Panc1 (cell line): ENCODE measurements at regions not wholly inside any gene's neighbourhood (a gene's known extent, or its start where the extent isn't known, plus 50 kb on each side); places are given as distances from the start of the nearest gene placed in this dataset.

ENCODE experiments used
- ATAC-seq: fragments of 200-7000 bp; cut with Tn5 transposase; 2 replicates; pipeline ENCODE4 v1.9.1; 2020; ENCODE audit warnings: mild to moderate bottlenecking, moderate library complexity
- BruUV-seq: library from RNA; stranded (reverse); fragments of 400-500 nt; replicated peaks from 2 replicates; lab custom pipeline; 2021; lab: Mats Ljungman, UMichigan
- CTCF ChIA-PET: fragments of 300-600 bp; sonication (Branson Sonifier 250); formaldehyde crosslinking; loops from one replicate; lab custom pipeline; 2022; ENCODE audit warnings: antibody characterized with exemption; lab: Charles Lee
- POLR2A ChIA-PET: fragments of 300-600 bp; sonication (Branson Sonifier 250); formaldehyde crosslinking; loops from one replicate; lab custom pipeline; 2022; ENCODE audit warnings: antibody characterized with exemption; lab: Charles Lee
- DNase-seq: peaks from one replicate; pipeline ENCODE4 v3.0.0-alpha.2; 2010; ENCODE audit warnings: low read depth, low spot score
- H3K27ac ChIP-seq: 2 replicates; pipeline ENCODE4 v1.5.1; 2011; ENCODE audit warnings: mild to moderate bottlenecking, low read length, inconsistent platforms
- H3K27me3 ChIP-seq: fragments of 200-500 bp; sonication (Bioruptor generic); 2 replicates; pipeline ENCODE4 v1.6.0; 2014; ENCODE audit warnings: low read length, inconsistent platforms; ENCODE audit not compliant: control insufficient read depth, insufficient read depth
- H3K36me3 ChIP-seq: fragments of 200-500 bp; sonication (Bioruptor generic); 2 replicates; pipeline ENCODE4 v1.5.1; 2014; ENCODE audit warnings: inconsistent platforms, mild to moderate bottlenecking, low read length, moderate library complexity; ENCODE audit not compliant: control insufficient read depth, insufficient read depth
- H3K4me1 ChIP-seq: 2 replicates; pipeline ENCODE4 v1.5.1; 2011; ENCODE audit warnings: inconsistent platforms, mild to moderate bottlenecking, low read length, moderate library complexity; ENCODE audit not compliant: control insufficient read depth, insufficient read depth
- H3K4me3 ChIP-seq, 2 experiments: 2 replicates each; pipeline ENCODE4 v1.5.1; 2011 to 2012; ENCODE audit warnings: low read depth in 2 of 2, low read length in 2 of 2, mild to moderate bottlenecking in 2 of 2, inconsistent platforms in 1 of 2, moderate library complexity in 1 of 2
- H3K9me3 ChIP-seq: fragments of 200-500 bp; sonication (Bioruptor generic); 2 replicates; pipeline ENCODE4 v1.5.1; 2014; ENCODE audit warnings: low read depth, mild to moderate bottlenecking, inconsistent platforms, low read length, moderate library complexity; ENCODE audit not compliant: control insufficient read depth, insufficient read depth
- CTCF ChIP-seq: fragments of 450-650 bp; IDR thresholded peaks from 2 replicates; pipeline ENCODE4 v1.5.1; 2017; ENCODE audit warnings: mild to moderate bottlenecking
- POLR2AphosphoS5 ChIP-seq: IDR thresholded peaks from 2 replicates; pipeline ENCODE4 v1.6.1; 2012; ENCODE audit warnings: mild to moderate bottlenecking, low read depth, low read length, moderate library complexity
- REST ChIP-seq, 2 experiments: IDR thresholded peaks; 2 replicates each; pipeline ENCODE4 v1.6.1; 2011 to 2012; ENCODE audit warnings: low read depth in 2 of 2, control low read depth in 1 of 2, low read length in 1 of 2, mild to moderate bottlenecking in 1 of 2, moderate library complexity in 1 of 2; ENCODE audit not compliant: insufficient read depth in 1 of 2
- SIN3A ChIP-seq: IDR thresholded peaks from 2 replicates; pipeline ENCODE4 v1.6.1; 2012; ENCODE audit warnings: low read depth, mild to moderate bottlenecking, low read length, moderate library complexity, borderline replicate concordance; ENCODE audit not compliant: insufficient read depth
- TCF7L2 ChIP-seq: IDR thresholded peaks from 2 replicates; pipeline ENCODE4 v1.6.1; 2011; ENCODE audit warnings: mild to moderate bottlenecking, low read depth, low read length, inconsistent platforms
- in situ Hi-C: cut with HindIII; loops from 2 replicates; pipeline ENCODE4 v1.10.0; 2016; ENCODE audit warnings: low sequenced_read_pairs, low pct_unique_long_range_greater_than_20kb
- intact Hi-C: fragments of 100-400 bp; cut with micrococcal nuclease; formaldehyde crosslinking; loops from one replicate; pipeline ENCODE4 v1.10.0; 2022; ENCODE audit not compliant: unreplicated experiment

GRCh38 chr13:107937848-107938247, 277.5 kb downstream of the LIG4 start:
- ChIA-PET CTCF (no interaction called here), POLR2A (no interaction called here)
- H3K4me3 ChIP-seq = no peak overlapping the region
- no peaks in the 10 kb centered on the region for H3K4me1 ChIP-seq
- in situ Hi-C loops (no loop called here), intact Hi-C loops (no loop called here)
- no peak overlapping the region for H3K27ac ChIP-seq
- ATAC-seq (no peak), DNase-seq (no peak)
- H3K36me3 ChIP-seq = no peaks in the 10 kb centered on the region
- no peak for TF ChIP-seq SIN3A
- TF ChIP-seq POLR2AphosphoS5 = no peak
- TF ChIP-seq REST (IDR thresholded peaks at IDR 0.05; ENCODE audit: insufficient read depth in 1 of 2, low read depth in 2 of 2, low read length in 1 of 2) = no peak
- TF ChIP-seq CTCF = no peak
- TF ChIP-seq TCF7L2 = no peak
- BruUV-seq = no TSS peak
- H3K9me3 ChIP-seq = no peaks in the 10 kb centered on the region
- no peaks in the 10 kb centered on the region for H3K27me3 ChIP-seq

GRCh38 chr13:107931056-107931455, 284.3 kb downstream of the LIG4 start:
- no TSS peak for BruUV-seq

More at GRCh38 chr13:107931056-107931455, 284.3 kb downstream of the LIG4 start:
- Histone ChIP-seq H3K27me3 (no peaks in the 10 kb centered on the region), H3K9me3 (no peaks in the 10 kb centered on the region), H3K4me3 (no peak overlapping the region), H3K27ac (no peak overlapping the region), H3K4me1 (no peaks in the 10 kb centered on the region), H3K36me3 (no peaks in the 10 kb centered on the region)
- DNase-seq (no peak), ATAC-seq (no peak)
- TF ChIP-seq CTCF (no peak), SIN3A (no peak), POLR2AphosphoS5 (no peak), REST (IDR thresholded peaks at IDR 0.05; ENCODE audit: insufficient read depth in 1 of 2, low read depth in 2 of 2, low read length in 1 of 2) (no peak), TCF7L2 (no peak)
- intact Hi-C loops = no loop called here
- POLR2A ChIA-PET = no interaction called here
- in situ Hi-C loops = no loop called here
- CTCF ChIA-PET = no interaction called here
